HG03064 (cell line): ENCODE measurements at regions not wholly inside any gene's neighbourhood (a gene's known extent, or its start where the extent isn't known, plus 50 kb on each side); places are given as distances from the start of the nearest gene placed in this dataset.
"Not testable (repeated sequence)": the region's sequence is repeated elsewhere in the genome, so short reads cannot be mapped to it uniquely, and the experiment has no call there.

Experiments
- ATAC-seq: cut with Tn5 transposase; IDR thresholded peaks from one replicate; pipeline ENCODE4 v1.9.1; 2021; ENCODE audit warnings: low read depth; ENCODE audit not compliant: unreplicated experiment

GRCh38 chr3:87737817-87738216, 321.0 kb downstream of the CGGBP1 start:
- ATAC-seq, result not testable (repeated sequence)

- no peak for ATAC-seq
Observed at GRCh38 chr3:87733671-87734367, 325.0 kb downstream of the CGGBP1 start.

GRCh38 chr3:87732294-87732693, 326.5 kb downstream of the CGGBP1 start:
- ATAC-seq, result no peak

GRCh38 chr3:87727783-87728182, 331.0 kb downstream of the CGGBP1 start:
- no peak for ATAC-seq

GRCh38 chr3:87719060-87719459, 339.7 kb downstream of the CGGBP1 start:
- ATAC-seq, result no peak

- ATAC-seq, result no peak
Observed at GRCh38 chr3:87710511-87710910, 348.3 kb downstream of the CGGBP1 start.

GRCh38 chr3:87710028-87710427, 348.8 kb downstream of the CGGBP1 start:
- no peak for ATAC-seq

- ATAC-seq, result no peak
Observed at GRCh38 chr3:87706176-87706575, 352.6 kb downstream of the CGGBP1 start.

- ATAC-seq, result no peak
Observed at GRCh38 chr3:87702600-87702999, 356.2 kb downstream of the CGGBP1 start.

- no peak for ATAC-seq
Observed at GRCh38 chr3:87696124-87697013, 362.4 kb downstream of the CGGBP1 start.

GRCh38 chr3:87694678-87695077, 364.1 kb downstream of the CGGBP1 start:
- ATAC-seq, result no peak

- no peak for ATAC-seq
Observed at GRCh38 chr3:87691109-87691508, 367.7 kb downstream of the CGGBP1 start.

- ATAC-seq, result not testable (repeated sequence)
Observed at GRCh38 chr3:87678984-87679660, 379.7 kb downstream of the CGGBP1 start.

GRCh38 chr3:87674397-87675161, 384.2 kb downstream of the CGGBP1 start:
- peak; percentile 99 for ATAC-seq

GRCh38 chr3:87673132-87673531, 385.7 kb downstream of the CGGBP1 start:
- no peak for ATAC-seq

- no peak for ATAC-seq
Observed at GRCh38 chr3:87654184-87654583, 377.8 kb upstream of the POU1F1 start.

GRCh38 chr3:87653138-87653537, 376.8 kb upstream of the POU1F1 start:
- not testable (repeated sequence) for ATAC-seq

GRCh38 chr3:87634426-87634825, 358.0 kb upstream of the POU1F1 start:
- no peak for ATAC-seq

GRCh38 chr3:87627316-87627715, 350.9 kb upstream of the POU1F1 start:
- ATAC-seq, result no peak

- ATAC-seq, result no peak
Observed at GRCh38 chr3:87626546-87626945, 350.2 kb upstream of the POU1F1 start.
